A549 (cell line): ENCODE measurements at regions not wholly inside any gene's neighbourhood (a gene's known extent, or its start where the extent isn't known, plus 50 kb on each side); places are given as distances from the start of the nearest gene placed in this dataset.

ENCODE experiments used
- ATAC-seq, 2 experiments: fragments of 200-7000 bp in 1 of 2; fragments of >200 bp in 1 of 2; cut with Nextera tagmentation in 1 of 2; cut with Tn5 transposase in 1 of 2; 3 replicates each; pipeline versions ENCODE4 v1.8.0 to v1.9.1; 2018 to 2020; ENCODE audit warnings: mild to moderate bottlenecking in 1 of 2, moderate library complexity in 1 of 2
- CTCF ChIA-PET: fragments of 300-600 bp; sonication (Branson Sonifier 250); formaldehyde crosslinking; extraction: SDS; loops from one replicate; lab custom pipeline; 2021; ENCODE audit warnings: antibody characterized with exemption, inconsistent platforms; lab: Yijun Ruan, JAX
- POLR2A ChIA-PET: fragments of 350-600 bp; formaldehyde crosslinking; extraction: SDS; loops from one replicate; lab custom pipeline; 2021; ENCODE audit warnings: antibody characterized with exemption, inconsistent platforms; lab: Yijun Ruan, JAX
- DNase-seq, 2 experiments: peaks; one replicate each; pipeline versions ENCODE4 v3.0.0 to v3.0.0-alpha.2; 2011 to 2016; ENCODE audit warnings: low read depth in 1 of 2, low spot score in 1 of 2
- FAIRE-seq: peaks from 2 replicates; lab custom pipeline; 2011; peaks lifted over from hg19 to GRCh38; lab: Jason Lieb, UNC
- H3K27ac ChIP-seq, 2 experiments: fragments of >200 bp; sonication (Bioruptor Twin); formaldehyde crosslinking; 3 replicates each; pipeline ENCODE4 v1.5.1; 2016 to 2017
- H3K4me1 ChIP-seq: fragments of >200 bp; sonication (Bioruptor Twin); formaldehyde crosslinking; 3 replicates; pipeline ENCODE4 v1.6.1; 2016
- H3K4me2 ChIP-seq: fragments of >200 bp; sonication (Bioruptor Twin); formaldehyde crosslinking; 3 replicates; pipeline ENCODE4 v1.6.1; 2016
- H3K4me3 ChIP-seq: fragments of >200 bp; sonication (Bioruptor Twin); formaldehyde crosslinking; 3 replicates; pipeline ENCODE4 v1.5.1; 2016
- H3K9me3 ChIP-seq: fragments of >200 bp; sonication (Bioruptor Twin); formaldehyde crosslinking; 3 replicates; pipeline ENCODE4 v1.6.1; 2016
- CBX2 ChIP-seq: fragments of 200-600 bp; sonication (generic); IDR thresholded peaks from 2 replicates; pipeline ENCODE4 v1.6.1; 2016; ENCODE audit warnings: low read depth, mild to moderate bottlenecking, borderline replicate concordance
- CEBPB ChIP-seq, 2 experiments: fragments of >200 bp in 1 of 2; sonication (Bioruptor Twin) in 1 of 2; formaldehyde crosslinking in 1 of 2; IDR thresholded peaks; 2 replicates each; pipeline ENCODE4 v1.6.1; 2012 to 2016
- CHD2 ChIP-seq: fragments of 150-350 bp; IDR thresholded peaks from 2 replicates; pipeline ENCODE4 v1.6.1; 2014; ENCODE audit warnings: low read length; ENCODE audit not compliant: partially characterized antibody
- ELK1 ChIP-seq: fragments of 150-350 bp; IDR thresholded peaks from 2 replicates; pipeline ENCODE4 v1.6.1; 2014; ENCODE audit warnings: low read depth, mild to moderate bottlenecking, low read length
- EP300 ChIP-seq, 2 experiments: fragments of >200 bp; sonication (Bioruptor Twin); formaldehyde crosslinking; IDR thresholded peaks; 2 replicates in 1 of 2; 3 replicates in 1 of 2; pipeline ENCODE4 v1.6.1; 2016 to 2017
- FOXS1 ChIP-seq: fragments of 250-450 bp; sonication (Bioruptor Pico); IDR thresholded peaks from 2 replicates; pipeline ENCODE4 v1.5.0; 2020; ENCODE audit warnings: mild to moderate bottlenecking, moderate library complexity
- HMGXB4 ChIP-seq: fragments of 250-450 bp; sonication (Bioruptor Pico); IDR thresholded peaks from 2 replicates; pipeline ENCODE4 v1.5.0; 2021; ENCODE audit warnings: mild to moderate bottlenecking, moderate library complexity, borderline replicate concordance
- HOXA7 ChIP-seq: fragments of 250-450 bp; sonication (Bioruptor Pico); IDR thresholded peaks from 2 replicates; pipeline ENCODE4 v1.5.0; 2020; ENCODE audit warnings: mild to moderate bottlenecking, moderate library complexity
- JUN ChIP-seq, 2 experiments: fragments of >200 bp; sonication (Bioruptor Twin); formaldehyde crosslinking; IDR thresholded peaks; 2 replicates in 1 of 2; 3 replicates in 1 of 2; pipeline ENCODE4 v1.6.1; 2016 to 2017
- JUNB ChIP-seq: fragments of >200 bp; sonication (Bioruptor Twin); formaldehyde crosslinking; IDR thresholded peaks from 2 replicates; pipeline ENCODE4 v1.6.1; 2016
- KDM1A ChIP-seq: fragments of 200-600 bp; sonication (generic); IDR thresholded peaks from 2 replicates; pipeline ENCODE4 v1.6.1; 2016; ENCODE audit warnings: low read depth, mild to moderate bottlenecking
- KDM5A ChIP-seq: fragments of 200-600 bp; sonication (generic); IDR thresholded peaks from 2 replicates; pipeline ENCODE4 v1.6.1; 2016; ENCODE audit warnings: antibody characterized with exemption, mild to moderate bottlenecking
- MAFK ChIP-seq: fragments of 450-650 bp; IDR thresholded peaks from 2 replicates; pipeline ENCODE4 v1.6.1; 2014; ENCODE audit not compliant: partially characterized antibody
- MAZ ChIP-seq: fragments of 150-350 bp; IDR thresholded peaks from 2 replicates; pipeline ENCODE4 v1.6.1; 2014; ENCODE audit warnings: antibody characterized with exemption, low read depth, low read length, borderline replicate concordance
- MYC ChIP-seq: IDR thresholded peaks from 2 replicates; pipeline ENCODE4 v1.6.1; 2012; ENCODE audit warnings: mild to moderate bottlenecking, inconsistent platforms, low read length, improper control_type of control experiment, borderline replicate concordance
- NPAS2 ChIP-seq: fragments of 250-450 bp; sonication (Bioruptor Pico); IDR thresholded peaks from 2 replicates; pipeline ENCODE4 v1.8.0; 2022; ENCODE audit warnings: mild to moderate bottlenecking, moderate library complexity, borderline replicate concordance
- NR3C1 ChIP-seq: fragments of >200 bp; sonication (Bioruptor Twin); formaldehyde crosslinking; IDR thresholded peaks from 3 replicates; pipeline ENCODE4 v1.6.1; 2017
- PHF8 ChIP-seq: fragments of 200-600 bp; sonication (generic); IDR thresholded peaks from 2 replicates; pipeline ENCODE4 v1.6.1; 2016; ENCODE audit warnings: low read depth, mild to moderate bottlenecking, antibody characterized with exemption, moderate library complexity, borderline replicate concordance
- POLR2A ChIP-seq: IDR thresholded peaks from 2 replicates; pipeline ENCODE4 v1.6.1; 2012; ENCODE audit warnings: mild to moderate bottlenecking, low read length
- RAD21 ChIP-seq, 2 experiments: fragments of >200 bp in 1 of 2; sonication (Bioruptor Twin) in 1 of 2; formaldehyde crosslinking in 1 of 2; IDR thresholded peaks in 1 of 2; conservative IDR thresholded peaks in 1 of 2; 2 replicates in 1 of 2; 3 replicates in 1 of 2; pipeline ENCODE4 v1.6.1; 2012 to 2018; ENCODE audit warnings: inconsistent platforms in 1 of 2
- RARB ChIP-seq: fragments of 250-450 bp; sonication (Bioruptor Pico); IDR thresholded peaks from 2 replicates; pipeline ENCODE4 v1.8.0; 2021; ENCODE audit warnings: mild to moderate bottlenecking, moderate library complexity
- RCOR1 ChIP-seq: fragments of 150-350 bp; IDR thresholded peaks from 2 replicates; pipeline ENCODE4 v1.6.1; 2014; ENCODE audit warnings: antibody characterized with exemption, low read length, low read depth
- TP53 ChIP-seq: fragments of 250-450 bp; sonication (Bioruptor Pico); IDR thresholded peaks from 2 replicates; pipeline ENCODE4 v1.5.0; 2021; ENCODE audit warnings: mild to moderate bottlenecking, moderate library complexity
- USF2 ChIP-seq: fragments of 450-650 bp; IDR thresholded peaks from 2 replicates; pipeline ENCODE4 v1.6.1; 2014; ENCODE audit warnings: antibody characterized with exemption
- ZC3H11A ChIP-seq: fragments of 450-650 bp; IDR thresholded peaks from 2 replicates; pipeline ENCODE4 v1.6.1; 2014; ENCODE audit warnings: antibody characterized with exemption, mild to moderate bottlenecking
- ZFP36 ChIP-seq: fragments of 450-650 bp; IDR thresholded peaks from 2 replicates; pipeline ENCODE4 v1.6.1; 2014; ENCODE audit warnings: borderline replicate concordance; ENCODE audit not compliant: partially characterized antibody
- ZSCAN20 ChIP-seq: fragments of 250-450 bp; sonication (Bioruptor Pico); IDR thresholded peaks from 2 replicates; pipeline ENCODE4 v1.8.0; 2022; ENCODE audit warnings: mild to moderate bottlenecking, moderate library complexity
- WGBS: methylation state at CpG from one replicate; pipeline ENCODE4 v1.1.6; 2017; ENCODE audit errors: missing lambda C conversion rate; 5-methylcytosine and 5-hydroxymethylcytosine counted together

DNA sequence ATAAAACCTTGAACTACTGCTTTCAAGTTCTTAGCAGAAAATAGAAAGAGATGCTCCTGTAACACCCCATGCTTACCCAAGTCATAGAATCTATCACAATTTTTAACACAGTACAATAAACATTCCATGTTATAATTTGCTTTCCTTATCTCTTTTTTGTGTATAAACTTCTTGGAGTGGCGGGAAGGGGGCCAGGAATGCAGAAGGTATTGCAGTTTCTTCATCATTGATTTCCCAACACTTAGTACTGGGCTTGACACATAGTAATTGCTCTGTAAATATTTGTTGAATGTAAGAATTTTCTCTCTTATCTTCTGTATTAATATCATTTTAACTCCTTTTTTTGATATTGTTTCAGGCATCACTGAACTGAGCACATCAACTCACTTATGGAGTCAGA, 535.8 kb downstream of the KCTD12 start (continued):
- TF ChIP-seq NR3C1: no peak
- TF ChIP-seq RCOR1: no peak
- TF ChIP-seq HOXA7 (CRISPR knock-in tag): no peak
- TF ChIP-seq POLR2A: no peak
- no peak for TF ChIP-seq HMGXB4 (CRISPR knock-in tag)
- TF ChIP-seq CEBPB (IDR thresholded peaks at IDR 0.05): peak in 1 of 2 experiments; percentile 53; a peak in 2 of 4 replicates
- no peak for TF ChIP-seq ZSCAN20
- no peak for TF ChIP-seq CBX2
- TF ChIP-seq NPAS2 (CRISPR knock-in tag): no peak
- no peak for TF ChIP-seq MAFK
- TF ChIP-seq ZFP36: no peak
- TF ChIP-seq MAZ: no peak
- TF ChIP-seq ELK1: no peak
- no peak for TF ChIP-seq JUN (IDR thresholded peaks at IDR 0.05)

GRCh38 chr13:76349700-76350099, 536.5 kb downstream of the KCTD12 start:
- ATAC-seq: no peak
- no peak for DNase-seq
- Histone ChIP-seq H3K9me3 (no peaks in the 10 kb centered on the region), H3K27ac (no peak overlapping the region), H3K4me1 (no peaks in the 10 kb centered on the region), H3K4me2 (no peak overlapping the region), H3K4me3 (no peak overlapping the region)
- TF ChIP-seq EP300 (IDR thresholded peaks at IDR 0.05) (no peak), CBX2 (no peak), FOXS1 (no peak)
- no peak for FAIRE-seq
- 4% methylated on average over 2 of the region's 2 CpGs for WGBS
- CTCF ChIA-PET: no interaction called here
- POLR2A ChIA-PET: no interaction called here

GRCh38 chr13:76339649-76340048, 546.6 kb downstream of the KCTD12 start:
- ChIA-PET POLR2A (no interaction called here), CTCF (no interaction called here)
- TF ChIP-seq USF2 (no peak), ZC3H11A (no peak), KDM5A (no peak), CEBPB (IDR thresholded peaks at IDR 0.05) (no peak), MAFK (no peak), RARB (CRISPR knock-in tag) (no peak), TP53 (no peak), KDM1A (no peak), CHD2 (no peak), MYC (no peak), RAD21 (conservative IDR thresholded peaks at IDR 0.05 in 1 of 2, IDR thresholded peaks at IDR 0.05 in 1 of 2) (no peak), HOXA7 (CRISPR knock-in tag) (no peak), PHF8 (no peak), JUNB (no peak), NR3C1 (no peak)
- no peak for DNase-seq
- H3K4me1 ChIP-seq: no peaks in the 10 kb centered on the region
- no peak overlapping the region for H3K4me2 ChIP-seq
- ATAC-seq: no peak
- H3K4me3 ChIP-seq: no peak overlapping the region
- no peak overlapping the region for H3K27ac ChIP-seq
- no peak for FAIRE-seq
- no peaks in the 10 kb centered on the region for H3K9me3 ChIP-seq
- WGBS: 65% methylated on average over 2 of the region's 2 CpGs
